ENCODE measurements at regions not wholly inside any gene's neighbourhood (a gene's known extent, or its start where the extent isn't known, plus 50 kb on each side); places are given as distances from the start of the nearest gene placed in this dataset.

GRCh38 chr5:175181331-175181730 is 262.7 kb downstream of the DRD1 start:
- H4K20me1 ChIP-seq (ENCODE audit: insufficient read depth, low read length): no peaks in the 10 kb centered on the region
- no peak overlapping the region for H2AFZ ChIP-seq (ENCODE audit: low read length)
- no peak overlapping the region for H3K27ac ChIP-seq (ENCODE audit: low read depth, low read length, poor library complexity, severe bottlenecking)
- H3K36me3 ChIP-seq (ENCODE audit: insufficient read depth, low read length): no peaks in the 10 kb centered on the region
- DNase-seq (ENCODE audit: low spot score): no peak
- H3K4me3 ChIP-seq (ENCODE audit: low read depth, low read length, poor library complexity, severe bottlenecking): no peak overlapping the region
- H3K4me2 ChIP-seq (ENCODE audit: low read length): no peak overlapping the region
- no peaks in the 10 kb centered on the region for H3K9me3 ChIP-seq (ENCODE audit: low read length)
- H3K79me2 ChIP-seq (ENCODE audit: insufficient read depth, low read depth, low read length): no peaks in the 10 kb centered on the region
- H3K9me2 ChIP-seq (ENCODE audit: insufficient read depth, low read length): no peaks in the 10 kb centered on the region
- intact Hi-C loops (cut with micrococcal nuclease; ENCODE audit: unreplicated experiment): no loop called here
- H3K4me1 ChIP-seq (ENCODE audit: insufficient read depth, low read length, poor library complexity, severe bottlenecking): no peaks in the 10 kb centered on the region
- CTCF ChIA-PET (ENCODE audit: unreplicated experiment): no interaction called here
- no TSS peak for BruUV-seq (replicated peaks)
- TF ChIP-seq, protein P1, sequence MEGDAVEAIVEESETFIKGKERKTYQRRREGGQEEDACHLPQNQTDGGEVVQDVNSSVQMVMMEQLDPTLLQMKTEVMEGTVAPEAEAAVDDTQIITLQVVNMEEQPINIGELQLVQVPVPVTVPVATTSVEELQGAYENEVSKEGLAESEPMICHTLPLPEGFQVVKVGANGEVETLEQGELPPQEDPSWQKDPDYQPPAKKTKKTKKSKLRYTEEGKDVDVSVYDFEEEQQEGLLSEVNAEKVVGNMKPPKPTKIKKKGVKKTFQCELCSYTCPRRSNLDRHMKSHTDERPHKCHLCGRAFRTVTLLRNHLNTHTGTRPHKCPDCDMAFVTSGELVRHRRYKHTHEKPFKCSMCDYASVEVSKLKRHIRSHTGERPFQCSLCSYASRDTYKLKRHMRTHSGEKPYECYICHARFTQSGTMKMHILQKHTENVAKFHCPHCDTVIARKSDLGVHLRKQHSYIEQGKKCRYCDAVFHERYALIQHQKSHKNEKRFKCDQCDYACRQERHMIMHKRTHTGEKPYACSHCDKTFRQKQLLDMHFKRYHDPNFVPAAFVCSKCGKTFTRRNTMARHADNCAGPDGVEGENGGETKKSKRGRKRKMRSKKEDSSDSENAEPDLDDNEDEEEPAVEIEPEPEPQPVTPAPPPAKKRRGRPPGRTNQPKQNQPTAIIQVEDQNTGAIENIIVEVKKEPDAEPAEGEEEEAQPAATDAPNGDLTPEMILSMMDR (conservative IDR thresholded peaks at IDR 0.05; ENCODE audit: low read length): no peak
- no peak for TF ChIP-seq EZH2phosphoT487 (IDR thresholded peaks at IDR 0.05; ENCODE audit: borderline replicate concordance, low read depth, low read length)
- POLR2A ChIA-PET: interaction anchor here (0.6 to 0.7 kb wide), 4 partner anchors 9 to 80 kb away, joined by 3 to 5 read pairs (median 3); no protein-coding TSS in a partner anchor

DNA sequence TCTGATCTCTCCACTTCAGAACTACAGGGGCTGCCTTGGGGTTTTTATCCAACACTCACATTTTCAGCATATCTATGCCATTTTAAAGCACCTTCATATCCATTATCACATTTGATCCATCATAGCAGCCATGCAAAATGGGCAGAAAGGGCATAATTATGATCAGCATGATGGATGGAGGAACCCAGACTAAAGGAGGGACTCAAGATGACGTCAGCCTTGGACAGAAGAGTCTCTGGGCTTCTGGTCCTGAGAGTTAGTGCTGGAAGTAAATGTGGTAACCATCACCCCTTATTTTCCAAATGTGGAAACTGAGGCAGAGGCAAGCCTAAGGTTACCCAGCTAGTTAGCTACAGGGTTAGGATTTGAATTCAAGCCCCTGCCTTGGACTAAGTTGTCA is 273.1 kb downstream of the DRD1 start:
- H3K4me1 ChIP-seq (ENCODE audit: insufficient read depth, low read length, poor library complexity, severe bottlenecking): no peaks in the 10 kb centered on the region
- H3K4me3 ChIP-seq (ENCODE audit: low read depth, low read length, poor library complexity, severe bottlenecking): no peak overlapping the region
- H3K4me2 ChIP-seq (ENCODE audit: low read length): no peak overlapping the region
- intact Hi-C loops (cut with micrococcal nuclease; ENCODE audit: unreplicated experiment): no loop called here
- no peaks in the 10 kb centered on the region for H3K9me3 ChIP-seq (ENCODE audit: low read length)
- H2AFZ ChIP-seq (ENCODE audit: low read length): no peak overlapping the region
- TF ChIP-seq, protein P1 (conservative IDR thresholded peaks at IDR 0.05; ENCODE audit: low read length): no peak
- TF ChIP-seq EZH2phosphoT487 (IDR thresholded peaks at IDR 0.05; ENCODE audit: borderline replicate concordance, low read depth, low read length): no peak
- ChIA-PET POLR2A (no interaction called here), CTCF (ENCODE audit: unreplicated experiment) (no interaction called here)
- no peaks in the 10 kb centered on the region for H4K20me1 ChIP-seq (ENCODE audit: insufficient read depth, low read length)
- H3K9me2 ChIP-seq (ENCODE audit: insufficient read depth, low read length): no peaks in the 10 kb centered on the region
- DNase-seq (ENCODE audit: low spot score): no peak
- no peaks in the 10 kb centered on the region for H3K79me2 ChIP-seq (ENCODE audit: insufficient read depth, low read depth, low read length)
- H3K27ac ChIP-seq (ENCODE audit: low read depth, low read length, poor library complexity, severe bottlenecking): no peak overlapping the region
- no peaks in the 10 kb centered on the region for H3K36me3 ChIP-seq (ENCODE audit: insufficient read depth, low read length)
- BruUV-seq (replicated peaks): no TSS peak

- H3K4me2 ChIP-seq (ENCODE audit: low read length): no peak overlapping the region
- no peak overlapping the region for H3K27ac ChIP-seq (ENCODE audit: low read depth, low read length, poor library complexity, severe bottlenecking)
- ChIA-PET POLR2A (no interaction called here), CTCF (ENCODE audit: unreplicated experiment) (no interaction called here)
- no peaks in the 10 kb centered on the region for H3K4me1 ChIP-seq (ENCODE audit: insufficient read depth, low read length, poor library complexity, severe bottlenecking)
- no peak overlapping the region for H2AFZ ChIP-seq (ENCODE audit: low read length)
- BruUV-seq (replicated peaks): no TSS peak
- H3K9me2 ChIP-seq (ENCODE audit: insufficient read depth, low read length): no peaks in the 10 kb centered on the region
- no peaks in the 10 kb centered on the region for H3K9me3 ChIP-seq (ENCODE audit: low read length)
- no peak overlapping the region for H3K4me3 ChIP-seq (ENCODE audit: low read depth, low read length, poor library complexity, severe bottlenecking)
- TF ChIP-seq, protein P1 (conservative IDR thresholded peaks at IDR 0.05; ENCODE audit: low read length): no peak
- TF ChIP-seq EZH2phosphoT487 (IDR thresholded peaks at IDR 0.05; ENCODE audit: borderline replicate concordance, low read depth, low read length): no peak
- H3K79me2 ChIP-seq (ENCODE audit: insufficient read depth, low read depth, low read length): no peaks in the 10 kb centered on the region
- H3K36me3 ChIP-seq (ENCODE audit: insufficient read depth, low read length): no peaks in the 10 kb centered on the region
- no peaks in the 10 kb centered on the region for H4K20me1 ChIP-seq (ENCODE audit: insufficient read depth, low read length)
- DNase-seq (ENCODE audit: low spot score): no peak
- intact Hi-C loops (cut with micrococcal nuclease; ENCODE audit: unreplicated experiment): no loop called here
These were observed 275.0 kb downstream of the DRD1 start for GRCh38 chr5:175168882-175169507.
